PC-3 (cell line): ENCODE measurements at regions not wholly inside any gene's neighbourhood (a gene's known extent, or its start where the extent isn't known, plus 50 kb on each side); places are given as distances from the start of the nearest gene placed in this dataset.

ENCODE experiments used
- ATAC-seq: fragments of 200-7000 bp; cut with Tn5 transposase; 2 replicates; pipeline ENCODE4 v1.9.1; 2020; ENCODE audit warnings: mild to moderate bottlenecking, moderate library complexity
- BruUV-seq: library from RNA; stranded (reverse); fragments of 400-500 nt; replicated peaks from 2 replicates; lab custom pipeline; 2021; lab: Mats Ljungman, UMichigan
- CTCF ChIA-PET: fragments of 300-600 bp; sonication (Branson Sonifier 250); formaldehyde crosslinking; loops from one replicate; lab custom pipeline; 2022; ENCODE audit warnings: antibody characterized with exemption; lab: Charles Lee
- POLR2A ChIA-PET: fragments of 300-600 bp; sonication (Branson Sonifier 250); formaldehyde crosslinking; loops from one replicate; lab custom pipeline; 2022; ENCODE audit warnings: antibody characterized with exemption; ENCODE audit not compliant: unreplicated experiment; lab: Charles Lee
- DNase-seq: peaks from one replicate; pipeline ENCODE4 v3.0.0-alpha.2; 2015
- H2AFZ ChIP-seq: fragments of 300-600 bp; sonication (generic); 2 replicates; pipeline ENCODE4 v1.6.0; 2016; ENCODE audit warnings: antibody characterized with exemption, low read length
- H3F3A ChIP-seq: fragments of 300-600 bp; sonication (generic); one replicate; pipeline ENCODE4 v1.6.0; 2017; ENCODE audit warnings: antibody characterized with exemption, low read length, control low read depth, mild to moderate bottlenecking; ENCODE audit not compliant: unreplicated experiment
- H3K27ac ChIP-seq: fragments of 300-600 bp; sonication (generic); 2 replicates; pipeline ENCODE4 v1.5.1; 2016; ENCODE audit warnings: mild to moderate bottlenecking, low read length
- H3K27me3 ChIP-seq: fragments of 300-600 bp; sonication (generic); 2 replicates; pipeline ENCODE4 v1.6.1; 2016; ENCODE audit warnings: low read length, mixed read lengths
- H3K36me3 ChIP-seq: fragments of 300-600 bp; sonication (generic); 2 replicates; pipeline ENCODE4 v1.6.1; 2016; ENCODE audit warnings: low read depth, mixed run types, low read length, mixed read lengths
- H3K4me1 ChIP-seq: fragments of 300-600 bp; sonication (generic); 2 replicates; pipeline ENCODE4 v1.5.1; 2016; ENCODE audit warnings: low read length; ENCODE audit not compliant: insufficient read depth
- H3K4me2 ChIP-seq: fragments of 300-600 bp; sonication (generic); 2 replicates; pipeline ENCODE4 v1.6.0; 2016; ENCODE audit warnings: low read length
- H3K4me3 ChIP-seq: fragments of 300-600 bp; sonication (generic); 2 replicates; pipeline ENCODE4 v1.5.1; 2016; ENCODE audit warnings: mild to moderate bottlenecking, low read length, mixed read lengths
- H3K79me2 ChIP-seq: fragments of 300-600 bp; sonication (generic); 2 replicates; pipeline ENCODE4 v1.6.1; 2017; ENCODE audit warnings: low read length, mixed read lengths
- H3K9ac ChIP-seq: fragments of 300-600 bp; sonication (generic); 2 replicates; pipeline ENCODE4 v1.6.0; 2016; ENCODE audit warnings: mild to moderate bottlenecking, low read length
- H3K9me2 ChIP-seq: fragments of 300-600 bp; sonication (generic); replicated peaks from 2 replicates; pipeline ENCODE4 v1.6.1; 2016; ENCODE audit warnings: mixed run types, low read length, mixed read lengths
- H3K9me3 ChIP-seq: fragments of 300-600 bp; sonication (generic); 2 replicates; pipeline ENCODE4 v1.6.1; 2016; ENCODE audit warnings: low read length, mixed read lengths
- H4K20me1 ChIP-seq: fragments of 300-600 bp; sonication (generic); 2 replicates; pipeline ENCODE4 v1.6.1; 2016; ENCODE audit warnings: low read length, mixed read lengths
- EZH2 ChIP-seq: fragments of 300-600 bp; sonication (generic); IDR thresholded peaks from one replicate; pipeline ENCODE4 v1.6.1; 2017; ENCODE audit warnings: antibody characterized with exemption, mild to moderate bottlenecking, low read length; ENCODE audit not compliant: unreplicated experiment
- EZH2phosphoT487 ChIP-seq: fragments of 300-600 bp; sonication (generic); IDR thresholded peaks from 2 replicates; pipeline ENCODE4 v1.6.1; 2018; ENCODE audit warnings: mild to moderate bottlenecking, antibody characterized with exemption, low read length, borderline replicate concordance
- intact Hi-C: fragments of 100-400 bp; cut with micrococcal nuclease; formaldehyde crosslinking; loops from 2 replicates; pipeline ENCODE4 v1.9.0; 2023
- TF ChIP-seq, protein P1 (sequence below): fragments of 300-600 bp; sonication (generic); conservative IDR thresholded peaks from 2 replicates; pipeline ENCODE4 v1.5.1; 2017; ENCODE audit warnings: antibody characterized with exemption, low read depth, mild to moderate bottlenecking, low read length

DNA sequence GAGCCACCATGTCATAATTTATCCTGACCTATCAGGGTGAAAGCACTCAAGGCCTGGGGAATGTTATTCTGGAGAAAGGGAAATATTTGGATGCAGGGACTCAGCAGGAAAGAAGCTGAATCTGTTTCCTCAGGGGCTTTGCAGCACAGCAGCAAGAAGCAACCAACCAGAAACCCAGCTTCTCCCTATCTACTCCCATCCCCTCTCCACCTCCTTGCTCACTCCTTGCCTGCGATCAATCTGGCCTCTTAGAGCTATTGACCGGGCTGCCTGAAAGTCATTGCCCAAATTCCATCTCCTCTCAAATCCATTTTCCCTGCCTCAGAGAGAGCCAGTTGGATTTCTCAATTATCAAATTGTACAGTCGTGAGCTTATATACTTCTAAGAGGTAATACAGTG is 542.0 kb upstream of the TRPC7 start:
- H3K9me2 ChIP-seq: no peaks in the 10 kb centered on the region
- no peak overlapping the region for H3K4me2 ChIP-seq
- no peak for DNase-seq
- no peaks in the 10 kb centered on the region for H4K20me1 ChIP-seq
- H3K79me2 ChIP-seq: no peaks in the 10 kb centered on the region
- no peak overlapping the region for H3K27ac ChIP-seq
- peaks cover 20% of the 10 kb centered on the region for H3K4me1 ChIP-seq
- no peak overlapping the region for H3K4me3 ChIP-seq
- no peak for ATAC-seq
- H3K9ac ChIP-seq: no peak overlapping the region
- H3K27me3 ChIP-seq: no peaks in the 10 kb centered on the region
- no peaks in the 10 kb centered on the region for H3K9me3 ChIP-seq
- ChIA-PET POLR2A (no interaction called here), CTCF (interaction anchor here (0.7 kb wide), 1 partner anchor 157 kb away, joined by 4 read pairs; no protein-coding TSS in a partner anchor)
- no peak overlapping the region for H2AFZ ChIP-seq
- H3F3A ChIP-seq: no peaks in the 10 kb centered on the region
- TF ChIP-seq, protein P1, sequence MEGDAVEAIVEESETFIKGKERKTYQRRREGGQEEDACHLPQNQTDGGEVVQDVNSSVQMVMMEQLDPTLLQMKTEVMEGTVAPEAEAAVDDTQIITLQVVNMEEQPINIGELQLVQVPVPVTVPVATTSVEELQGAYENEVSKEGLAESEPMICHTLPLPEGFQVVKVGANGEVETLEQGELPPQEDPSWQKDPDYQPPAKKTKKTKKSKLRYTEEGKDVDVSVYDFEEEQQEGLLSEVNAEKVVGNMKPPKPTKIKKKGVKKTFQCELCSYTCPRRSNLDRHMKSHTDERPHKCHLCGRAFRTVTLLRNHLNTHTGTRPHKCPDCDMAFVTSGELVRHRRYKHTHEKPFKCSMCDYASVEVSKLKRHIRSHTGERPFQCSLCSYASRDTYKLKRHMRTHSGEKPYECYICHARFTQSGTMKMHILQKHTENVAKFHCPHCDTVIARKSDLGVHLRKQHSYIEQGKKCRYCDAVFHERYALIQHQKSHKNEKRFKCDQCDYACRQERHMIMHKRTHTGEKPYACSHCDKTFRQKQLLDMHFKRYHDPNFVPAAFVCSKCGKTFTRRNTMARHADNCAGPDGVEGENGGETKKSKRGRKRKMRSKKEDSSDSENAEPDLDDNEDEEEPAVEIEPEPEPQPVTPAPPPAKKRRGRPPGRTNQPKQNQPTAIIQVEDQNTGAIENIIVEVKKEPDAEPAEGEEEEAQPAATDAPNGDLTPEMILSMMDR: no peak
- TF ChIP-seq EZH2 (no peak), EZH2phosphoT487 (no peak)
- no peaks in the 10 kb centered on the region for H3K36me3 ChIP-seq
- BruUV-seq: no TSS peak
- intact Hi-C loops: no loop called here

GRCh38 chr5:136906545-136906944 is 541.2 kb upstream of the TRPC7 start:
- H2AFZ ChIP-seq: no peak overlapping the region
- no peak overlapping the region for H3K4me3 ChIP-seq
- CTCF ChIA-PET: no interaction called here
- H3K27me3 ChIP-seq: no peaks in the 10 kb centered on the region
- DNase-seq (peak; percentile 84), ATAC-seq (peak; percentile 50)
- no peak overlapping the region for H3K9ac ChIP-seq
- peak overlapping the region; percentile 47; the same call in 1 of the 2 replicates for H3K4me2 ChIP-seq
- no peaks in the 10 kb centered on the region for H3K9me2 ChIP-seq
- no peaks in the 10 kb centered on the region for H3K36me3 ChIP-seq
- no peaks in the 10 kb centered on the region for H3K9me3 ChIP-seq
- POLR2A ChIA-PET: no interaction called here
- H4K20me1 ChIP-seq: no peaks in the 10 kb centered on the region
- H3F3A ChIP-seq: no peaks in the 10 kb centered on the region
- H3K27ac ChIP-seq: peak overlapping the region; percentile 5; the same call in 1 of the 2 replicates
- peaks cover 20% of the 10 kb centered on the region for H3K4me1 ChIP-seq
- no peaks in the 10 kb centered on the region for H3K79me2 ChIP-seq
- intact Hi-C loops: no loop called here
- TF ChIP-seq EZH2phosphoT487 (no peak), EZH2 (no peak)
- TF ChIP-seq, protein P1: no peak
- no TSS peak for BruUV-seq

DNA sequence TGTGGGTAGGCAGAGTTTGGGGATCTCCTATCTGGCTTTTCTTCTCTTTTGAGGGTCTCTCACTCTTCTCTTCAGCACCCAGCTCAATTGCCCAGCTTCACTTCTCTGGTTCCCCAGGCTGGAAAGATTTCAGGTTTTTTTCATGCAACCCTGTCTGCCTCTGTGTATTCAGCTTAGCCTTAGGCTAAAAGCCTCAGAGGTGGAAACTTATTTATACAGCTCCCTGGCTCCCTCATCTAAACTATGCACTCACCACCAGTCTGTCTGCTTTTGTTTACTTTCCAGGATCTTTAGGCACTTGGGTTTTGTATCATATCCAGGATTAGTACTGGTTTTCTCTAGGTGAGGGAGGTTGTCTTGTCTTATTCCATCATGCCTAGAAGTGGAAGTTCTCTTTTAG is 540.2 kb upstream of the TRPC7 start:
- Histone ChIP-seq H3F3A (no peaks in the 10 kb centered on the region), H3K79me2 (no peaks in the 10 kb centered on the region), H2AFZ (no peak overlapping the region), H3K4me3 (no peak overlapping the region), H3K27ac (0 out of 2 replicates have a peak overlapping the region, but pooled peaks have one; percentile 5), H3K4me1 (peaks cover 20% of the 10 kb centered on the region), H3K4me2 (peak overlapping the region; percentile 47), H3K9me3 (no peaks in the 10 kb centered on the region), H4K20me1 (no peaks in the 10 kb centered on the region), H3K9ac (no peak overlapping the region), H3K9me2 (no peaks in the 10 kb centered on the region), H3K36me3 (no peaks in the 10 kb centered on the region), H3K27me3 (no peaks in the 10 kb centered on the region)
- CTCF ChIA-PET: no interaction called here
- ATAC-seq (no peak), DNase-seq (peak; percentile 75)
- TF ChIP-seq EZH2 (no peak), EZH2phosphoT487 (no peak)
- TF ChIP-seq, protein P1: no peak
- intact Hi-C loops: no loop called here
- POLR2A ChIA-PET: no interaction called here
- no TSS peak for BruUV-seq
